Activated T-helper 1 cell treated with anti-CD3 and anti-CD28 coated beads, Interleukin-12 subunit alpha, Interleukin-12 subunit beta, Interleukin-2, Interleukin-4 antibody, amounts not matched to agents 30 ng/mL and 10 ng/mL and 1 ng/mL, durations not matched to agents 14 hours and 24 hours and 36 hours (primary cell): ENCODE measurements at regions not wholly inside any gene's neighbourhood (a gene's known extent, or its start where the extent isn't known, plus 50 kb on each side); places are given as distances from the start of the nearest gene placed in this dataset.

Source experiments
- DNase-seq: peaks from one replicate; pipeline ENCODE4 v3.0.0; 2021; ENCODE audit warnings: low spot score
- H3K27ac Mint-ChIP-seq: one replicate; pipeline ENCODE4 v1.8.0; 2021; ENCODE audit warnings: mild to moderate bottlenecking, mixed read lengths
- H3K27me3 Mint-ChIP-seq: one replicate; pipeline ENCODE4 v1.8.0; 2022; ENCODE audit warnings: mild to moderate bottlenecking, moderate library complexity, mixed read lengths; ENCODE audit not compliant: insufficient read depth
- H3K36me3 Mint-ChIP-seq: one replicate; pipeline ENCODE4 v1.8.0; 2021; ENCODE audit warnings: low read depth, mixed read lengths
- H3K4me1 Mint-ChIP-seq: one replicate; pipeline ENCODE4 v1.8.0; 2021; ENCODE audit warnings: low read depth, mixed read lengths
- H3K4me3 Mint-ChIP-seq: one replicate; pipeline ENCODE4 v1.8.0; 2021; ENCODE audit warnings: mild to moderate bottlenecking, moderate library complexity, mixed read lengths
- H3K9me3 Mint-ChIP-seq: one replicate; pipeline ENCODE4 v1.8.0; 2021; ENCODE audit warnings: mixed read lengths
- intact Hi-C: fragments of 100-400 bp; cut with micrococcal nuclease; formaldehyde crosslinking; loops from one replicate; pipeline ENCODE4 v1.15.1; 2024

DNA sequence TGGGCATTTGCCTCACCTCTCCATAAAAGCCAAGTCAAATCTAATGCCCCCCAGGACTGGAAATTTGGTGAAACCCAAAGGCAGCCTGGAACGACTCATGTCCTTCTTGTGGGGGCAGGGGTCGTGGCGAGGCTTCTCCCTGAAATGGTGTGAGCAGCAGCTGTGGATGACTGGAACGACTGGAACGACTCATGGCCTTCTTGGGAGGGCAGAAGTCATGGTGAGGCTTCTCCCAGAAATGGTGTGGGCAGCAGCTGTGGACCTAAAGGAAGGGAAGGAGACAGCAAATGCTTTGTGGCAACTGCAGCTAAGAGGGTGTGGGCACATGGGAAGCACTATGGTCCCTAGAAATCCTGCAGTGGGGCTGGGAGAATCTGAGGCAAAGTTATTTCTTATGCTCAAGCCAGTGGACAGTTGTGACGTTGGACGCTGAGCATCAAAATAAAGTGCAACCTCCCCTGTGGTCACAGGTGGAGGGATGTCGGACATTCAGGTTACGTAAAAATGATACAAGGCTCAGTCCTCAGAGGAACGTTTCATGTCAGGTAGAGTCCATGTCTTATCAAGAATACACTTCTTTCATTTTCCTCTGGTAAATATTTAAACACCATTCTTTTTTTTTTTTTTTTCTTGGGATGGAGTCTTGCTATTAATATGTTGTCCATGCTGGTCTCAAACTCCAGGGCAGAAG, 107.0 kb upstream of the KIF5B start:
- intact Hi-C loops: no loop called here
- no peaks in the 10 kb centered on the region for H3K9me3 Mint-ChIP-seq
- peaks cover 5% of the 10 kb centered on the region for H3K27me3 Mint-ChIP-seq
- H3K4me1 Mint-ChIP-seq: no peaks in the 10 kb centered on the region
- no peak overlapping the region for H3K4me3 Mint-ChIP-seq
- no peak overlapping the region for H3K27ac Mint-ChIP-seq
- no peak for DNase-seq
- H3K36me3 Mint-ChIP-seq: no peaks in the 10 kb centered on the region

DNA sequence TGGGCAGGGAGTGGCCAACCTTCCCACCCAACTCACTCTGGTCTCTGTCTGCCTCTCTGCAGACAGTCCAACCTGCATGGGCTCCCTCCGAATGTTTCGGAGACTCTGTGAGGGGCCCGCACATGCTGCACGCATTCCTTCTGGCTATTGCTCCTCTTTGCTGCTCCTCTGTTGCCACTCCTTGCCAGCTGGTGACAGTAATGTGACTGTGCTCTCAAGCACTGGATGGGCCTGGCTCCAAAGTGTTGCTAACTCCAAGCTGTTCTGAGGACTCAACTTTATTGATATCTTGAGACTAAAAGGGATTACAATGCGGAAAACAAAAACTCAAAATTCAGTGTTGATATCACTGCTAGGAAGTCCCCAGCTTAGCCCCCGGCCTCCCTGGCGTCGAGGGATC, 105.4 kb upstream of the KIF5B start:
- DNase-seq: no peak
- no peak overlapping the region for H3K4me3 Mint-ChIP-seq
- peaks cover 7% of the 10 kb centered on the region for H3K27me3 Mint-ChIP-seq
- no peaks in the 10 kb centered on the region for H3K36me3 Mint-ChIP-seq
- H3K9me3 Mint-ChIP-seq: no peaks in the 10 kb centered on the region
- no peaks in the 10 kb centered on the region for H3K4me1 Mint-ChIP-seq
- intact Hi-C loops: no loop called here
- no peak overlapping the region for H3K27ac Mint-ChIP-seq

- Mint-ChIP-seq H3K27ac (no peak overlapping the region), H3K9me3 (no peaks in the 10 kb centered on the region), H3K4me1 (peaks cover under 1% of the 10 kb centered on the region), H3K4me3 (no peak overlapping the region), H3K27me3 (peaks cover 7% of the 10 kb centered on the region), H3K36me3 (no peaks in the 10 kb centered on the region)
- DNase-seq: no peak
- intact Hi-C loops: no loop called here
Measured at GRCh38 chr10:32160864-32161263, 104.6 kb upstream of the KIF5B start.

GRCh38 chr10:32159264-32159663, 103.0 kb upstream of the KIF5B start:
- peaks cover 6% of the 10 kb centered on the region for H3K9me3 Mint-ChIP-seq
- intact Hi-C loops: no loop called here
- peaks cover 13% of the 10 kb centered on the region for H3K4me1 Mint-ChIP-seq
- H3K4me3 Mint-ChIP-seq: no peak overlapping the region
- peaks cover 4% of the 10 kb centered on the region for H3K36me3 Mint-ChIP-seq
- DNase-seq: no peak
- H3K27ac Mint-ChIP-seq: no peak overlapping the region
- peaks cover 5% of the 10 kb centered on the region for H3K27me3 Mint-ChIP-seq

DNA sequence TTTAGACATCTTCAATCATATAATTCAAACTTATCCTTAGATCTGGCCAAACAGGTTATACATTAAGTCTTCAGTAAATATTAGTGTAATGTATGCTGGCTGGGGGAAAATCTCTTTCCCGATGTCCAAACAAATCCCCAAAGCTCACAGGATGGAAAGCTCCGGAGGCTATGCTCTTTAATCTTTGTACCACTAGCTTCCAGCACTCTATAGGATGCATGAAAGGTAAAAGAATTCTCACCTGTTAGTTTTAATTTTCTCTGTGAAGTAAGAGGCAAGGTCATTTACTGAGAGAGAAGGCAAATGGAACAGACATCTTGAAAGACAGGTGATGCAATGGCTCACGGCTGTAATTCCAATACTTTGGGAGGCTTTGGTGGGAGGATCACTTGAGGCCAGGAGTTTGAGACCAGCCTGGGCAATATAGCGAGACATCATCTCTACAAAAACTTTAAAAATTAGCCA, 99.8 kb upstream of the KIF5B start:
- intact Hi-C loops: no loop called here
- H3K36me3 Mint-ChIP-seq: peaks cover 12% of the 10 kb centered on the region
- H3K4me1 Mint-ChIP-seq: peaks cover 24% of the 10 kb centered on the region
- H3K4me3 Mint-ChIP-seq: no peak overlapping the region
- H3K9me3 Mint-ChIP-seq: peaks cover 19% of the 10 kb centered on the region
- H3K27ac Mint-ChIP-seq: no peak overlapping the region
- H3K27me3 Mint-ChIP-seq: peaks cover 5% of the 10 kb centered on the region
- DNase-seq: no peak

DNA sequence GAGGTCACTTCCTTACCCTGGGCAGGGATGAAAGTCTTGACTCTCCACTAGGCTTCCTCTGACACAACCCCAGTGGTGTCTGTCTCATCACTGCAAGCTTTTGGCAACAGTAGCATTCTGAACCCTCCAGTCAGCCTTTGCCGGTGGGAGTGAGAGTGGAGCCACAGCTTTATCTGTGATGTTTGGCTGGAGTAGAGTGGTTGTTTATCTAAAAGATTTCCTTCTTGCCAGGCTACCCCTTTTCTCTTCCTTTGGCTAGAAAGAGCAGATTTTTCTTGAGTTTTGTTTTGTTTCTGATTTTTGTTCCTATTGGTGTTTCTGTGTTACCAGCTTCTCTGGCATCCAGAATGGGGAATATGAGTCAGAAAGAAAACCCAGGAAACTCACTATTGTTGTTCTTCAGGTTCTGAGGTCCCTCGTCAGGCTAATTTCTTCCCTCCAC, 98.9 kb upstream of the KIF5B start:
- peaks cover 19% of the 10 kb centered on the region for H3K9me3 Mint-ChIP-seq
- peak overlapping the region; percentile 68 for H3K27ac Mint-ChIP-seq
- no peak for DNase-seq
- H3K4me3 Mint-ChIP-seq: no peak overlapping the region
- H3K27me3 Mint-ChIP-seq: peaks cover 5% of the 10 kb centered on the region
- H3K36me3 Mint-ChIP-seq: peaks cover 12% of the 10 kb centered on the region
- intact Hi-C loops: no loop called here
- peaks cover 34% of the 10 kb centered on the region for H3K4me1 Mint-ChIP-seq

DNA sequence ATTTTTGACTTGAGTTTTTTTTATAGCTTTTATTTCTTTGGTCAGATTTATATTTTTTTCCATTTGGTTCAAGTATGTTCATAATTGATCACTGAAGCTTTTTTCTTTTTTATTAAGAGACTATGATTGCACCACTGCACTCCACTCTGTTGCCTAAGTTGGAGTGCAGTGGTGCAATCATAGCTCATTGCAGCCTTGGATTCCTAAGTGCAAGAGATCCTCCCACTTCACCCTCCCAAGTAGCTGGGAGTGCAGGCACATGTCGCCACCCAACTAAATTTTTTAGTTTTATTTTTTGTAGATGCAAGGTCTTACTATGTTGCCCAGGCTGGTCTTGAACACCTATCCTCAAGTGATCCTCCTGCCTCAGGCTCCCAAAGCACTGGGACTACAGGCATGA, 97.7 kb upstream of the KIF5B start:
- Mint-ChIP-seq H3K27me3 (peaks cover 2% of the 10 kb centered on the region), H3K9me3 (peaks cover 19% of the 10 kb centered on the region), H3K4me1 (peaks cover 45% of the 10 kb centered on the region), H3K27ac (no peak overlapping the region), H3K36me3 (peaks cover 12% of the 10 kb centered on the region), H3K4me3 (no peak overlapping the region)
- no peak for DNase-seq
- intact Hi-C loops: loop anchor here (5.0 kb wide), 4 partner anchors 178 to 1452 kb away; partner anchors contain the start of gene EPC1

DNA sequence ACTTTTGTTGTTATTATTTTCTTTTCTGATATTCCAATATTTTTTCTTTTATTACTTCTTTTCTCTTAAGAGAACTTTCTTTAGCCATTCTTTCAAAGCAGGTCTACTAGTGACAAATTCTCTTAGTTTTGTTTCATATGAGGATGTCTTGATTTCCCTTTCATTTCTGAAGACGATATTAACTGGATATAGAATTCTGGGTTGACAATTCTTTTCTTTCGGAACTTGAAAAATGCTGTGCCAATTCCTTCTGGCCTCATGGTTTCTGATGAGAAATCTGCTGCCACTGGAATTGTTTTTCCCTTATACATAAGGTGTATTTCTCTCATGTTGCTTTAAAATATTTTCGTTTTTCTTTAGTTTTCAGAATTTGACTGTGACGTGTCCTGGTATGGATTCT, 97.0 kb upstream of the KIF5B start:
- DNase-seq: no peak
- intact Hi-C loops: loop anchor here (5.0 kb wide), 4 partner anchors 179 to 1451 kb away; partner anchors contain the start of gene EPC1
- Mint-ChIP-seq H3K36me3 (peaks cover 12% of the 10 kb centered on the region), H3K4me1 (peaks cover 48% of the 10 kb centered on the region), H3K27me3 (peaks cover 2% of the 10 kb centered on the region), H3K27ac (peak overlapping the region; percentile 90), H3K9me3 (peaks cover 19% of the 10 kb centered on the region), H3K4me3 (no peak overlapping the region)

DNA sequence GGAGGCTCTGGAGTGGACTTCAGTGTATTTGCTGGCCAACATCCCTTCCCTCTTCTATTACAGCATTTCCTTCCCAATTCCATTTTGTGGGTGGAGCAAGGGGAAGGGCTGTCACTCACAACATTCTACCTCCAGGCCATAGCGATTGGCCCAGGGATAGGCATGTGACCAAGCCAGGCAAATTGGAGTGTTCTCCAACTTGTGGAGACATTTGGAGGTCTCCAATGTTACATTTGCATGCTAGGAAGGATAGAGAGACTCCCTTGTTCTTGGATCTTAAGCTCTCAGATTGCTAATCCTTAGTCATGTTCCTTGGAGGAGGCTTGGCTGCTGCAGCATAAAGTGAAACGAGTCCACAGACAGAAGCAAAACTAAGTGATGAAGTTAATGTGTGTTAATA, 95.6 kb upstream of the KIF5B start:
- Mint-ChIP-seq H3K27ac (peak overlapping the region; percentile 94), H3K4me1 (peaks cover 54% of the 10 kb centered on the region), H3K36me3 (peaks cover 15% of the 10 kb centered on the region), H3K9me3 (peaks cover 25% of the 10 kb centered on the region), H3K27me3 (peaks cover 2% of the 10 kb centered on the region), H3K4me3 (peak overlapping the region; percentile 27)
- no peak for DNase-seq
- intact Hi-C loops: loop anchor here (5.0 kb wide), 4 partner anchors 180 to 1450 kb away; partner anchors contain the start of gene EPC1

GRCh38 chr10:32150532-32151101, 94.4 kb upstream of the KIF5B start:
- intact Hi-C loops: loop anchor here (5.0 kb wide), 4 partner anchors 182 to 1448 kb away; partner anchors contain the start of gene EPC1
- peaks cover 15% of the 10 kb centered on the region for H3K36me3 Mint-ChIP-seq
- DNase-seq: no peak
- H3K27me3 Mint-ChIP-seq: no peaks in the 10 kb centered on the region
- peaks cover 25% of the 10 kb centered on the region for H3K9me3 Mint-ChIP-seq
- H3K27ac Mint-ChIP-seq: peak overlapping the region; percentile 94
- H3K4me3 Mint-ChIP-seq: peak overlapping the region; percentile 37
- peaks cover 51% of the 10 kb centered on the region for H3K4me1 Mint-ChIP-seq

- intact Hi-C loops: loop anchor here (1.0 to 2.0 kb wide), 5 partner anchors 93 to 987 kb away; partner anchors contain the start of gene KIF5B
- peak overlapping the region; percentile 45 for H3K4me3 Mint-ChIP-seq
- H3K9me3 Mint-ChIP-seq: peaks cover 19% of the 10 kb centered on the region
- H3K27ac Mint-ChIP-seq: peak overlapping the region; percentile 94
- no peaks in the 10 kb centered on the region for H3K27me3 Mint-ChIP-seq
- peaks cover 11% of the 10 kb centered on the region for H3K36me3 Mint-ChIP-seq
- peak; percentile 36 for DNase-seq
- peaks cover 41% of the 10 kb centered on the region for H3K4me1 Mint-ChIP-seq
Measured at GRCh38 chr10:32149252-32149955, 93.2 kb upstream of the KIF5B start.

DNA sequence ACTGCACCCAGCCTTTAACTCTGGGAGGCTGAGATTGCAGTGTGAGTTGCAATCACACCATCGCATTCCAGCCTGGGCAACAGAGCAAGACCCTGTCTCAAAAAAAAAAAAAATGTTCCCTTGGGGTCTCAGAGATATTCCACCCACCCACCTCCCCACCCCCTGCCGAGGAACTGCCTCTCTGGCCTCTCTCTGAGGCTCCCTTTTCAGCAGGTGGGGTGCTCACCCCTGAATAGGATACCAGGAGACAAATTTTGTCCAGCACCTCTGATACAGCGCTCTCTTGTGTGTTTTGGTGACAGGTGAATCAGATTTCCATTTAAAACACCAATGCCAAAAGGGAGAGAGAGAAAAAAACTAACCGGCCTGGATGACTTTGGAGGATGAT, 92.6 kb upstream of the KIF5B start:
- intact Hi-C loops: loop anchor here (1.0 to 2.0 kb wide), 5 partner anchors 93 to 987 kb away; partner anchors contain the start of gene KIF5B
- peaks cover 11% of the 10 kb centered on the region for H3K36me3 Mint-ChIP-seq
- no peaks in the 10 kb centered on the region for H3K27me3 Mint-ChIP-seq
- H3K4me1 Mint-ChIP-seq: peaks cover 41% of the 10 kb centered on the region
- no peak for DNase-seq
- H3K4me3 Mint-ChIP-seq: peak overlapping the region; percentile 45
- peak overlapping the region; percentile 94 for H3K27ac Mint-ChIP-seq
- peaks cover 17% of the 10 kb centered on the region for H3K9me3 Mint-ChIP-seq

GRCh38 chr10:32147730-32148129, 91.5 kb upstream of the KIF5B start:
- H3K27ac Mint-ChIP-seq: peak overlapping the region; percentile 79
- intact Hi-C loops: loop anchor here (2.0 kb wide), 1 partner anchor 231 kb away; no protein-coding TSS in a partner anchor
- DNase-seq: no peak
- H3K4me1 Mint-ChIP-seq: peaks cover 36% of the 10 kb centered on the region
- H3K9me3 Mint-ChIP-seq: peaks cover 6% of the 10 kb centered on the region
- no peaks in the 10 kb centered on the region for H3K27me3 Mint-ChIP-seq
- H3K4me3 Mint-ChIP-seq: no peak overlapping the region
- H3K36me3 Mint-ChIP-seq: peaks cover 3% of the 10 kb centered on the region
